GM21515 (cell line): ENCODE measurements at regions not wholly inside any gene's neighbourhood (a gene's known extent, or its start where the extent isn't known, plus 50 kb on each side); places are given as distances from the start of the nearest gene placed in this dataset.
"Not testable (repeated sequence)": the region's sequence is repeated elsewhere in the genome, so short reads cannot be mapped to it uniquely, and the experiment has no call there.

ENCODE experiments used
- ATAC-seq: cut with Tn5 transposase; IDR thresholded peaks from one replicate; pipeline ENCODE4 v1.9.1; 2021; ENCODE audit not compliant: unreplicated experiment

DNA sequence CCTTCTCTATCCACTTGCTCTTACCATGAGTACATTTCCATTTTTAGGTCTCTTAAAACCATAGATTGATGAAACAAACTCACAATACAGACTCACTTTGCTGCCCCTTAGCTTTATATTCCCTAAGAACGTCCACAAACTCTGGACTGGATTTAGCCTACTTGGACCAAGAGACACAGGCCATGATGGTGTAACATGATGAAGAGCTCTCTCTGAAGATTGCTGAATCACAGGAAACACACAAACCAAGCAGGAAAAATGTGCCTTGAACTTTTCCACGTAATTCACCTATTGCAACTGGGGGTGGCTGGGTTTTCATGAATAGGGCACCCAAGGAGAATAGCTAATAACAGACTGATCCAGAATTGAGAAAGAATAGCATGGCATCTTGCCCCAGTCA lies 201.7 kb upstream of the RBBP8 start:
- no peak for ATAC-seq

DNA sequence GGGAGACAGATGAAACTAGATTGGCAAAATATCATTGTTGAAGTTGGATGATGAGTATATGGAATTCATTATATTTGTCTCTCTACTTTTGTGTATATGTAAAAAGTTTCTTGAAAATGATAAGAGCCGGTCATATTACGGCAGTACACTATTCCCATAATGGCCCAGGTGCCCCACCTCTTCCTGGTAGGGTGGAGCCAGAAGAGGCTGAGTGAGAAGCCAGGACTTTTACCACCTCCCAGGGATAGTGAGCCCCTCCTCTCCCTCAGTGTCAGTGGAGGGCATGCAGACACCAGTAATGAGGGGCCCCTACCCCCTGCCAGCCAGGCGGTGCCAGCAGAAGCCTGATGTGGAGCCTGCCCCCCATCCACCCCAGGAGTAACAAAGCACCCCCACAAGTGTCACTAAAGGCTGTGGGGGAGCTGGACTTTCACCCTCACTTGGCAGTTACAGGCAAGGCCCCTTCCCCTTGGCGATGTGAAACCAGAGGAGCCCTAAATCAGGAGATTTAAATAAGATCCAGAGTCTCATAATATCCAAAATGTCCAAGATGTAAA lies 198.9 kb upstream of the RBBP8 start:
- ATAC-seq = no peak

DNA sequence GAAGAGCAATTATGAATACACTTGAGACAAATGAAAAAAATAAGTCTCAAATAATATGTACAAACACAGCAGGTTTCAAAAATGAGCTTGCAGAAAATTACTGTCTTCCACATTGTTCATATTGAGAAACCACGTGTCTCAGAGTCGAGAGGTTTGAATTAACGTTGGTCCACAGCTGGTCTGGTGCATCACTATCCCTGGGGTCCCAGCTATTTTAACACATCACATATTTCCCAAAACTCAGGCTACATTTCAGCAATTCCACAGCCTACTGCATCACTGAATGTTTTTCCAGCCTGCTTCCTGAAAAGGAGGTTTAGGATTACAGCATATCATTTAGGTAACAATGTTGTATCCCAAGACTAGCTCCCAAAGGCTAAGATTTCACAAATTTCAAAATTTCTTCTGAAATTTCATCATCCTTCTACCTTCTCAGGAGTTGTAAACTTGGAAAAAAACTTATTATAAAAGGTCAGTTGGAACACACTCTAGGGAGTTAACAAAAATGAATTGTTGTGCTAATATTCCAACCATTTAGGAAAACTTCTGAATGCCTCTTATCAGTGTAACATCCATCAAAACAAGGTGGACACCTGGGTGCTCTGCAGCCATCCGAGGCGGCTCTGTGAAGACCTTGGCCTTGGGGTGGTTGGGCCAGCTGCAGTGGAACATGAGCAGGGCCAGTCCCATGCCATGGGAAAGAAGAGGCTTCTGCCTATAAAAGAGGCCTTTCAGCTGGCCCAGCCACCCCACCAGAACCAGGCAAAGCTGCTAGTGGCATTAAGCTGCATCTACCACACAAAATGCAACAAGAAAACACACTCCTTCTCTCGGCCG lies 198.1 kb upstream of the RBBP8 start:
- ATAC-seq = no peak

DNA sequence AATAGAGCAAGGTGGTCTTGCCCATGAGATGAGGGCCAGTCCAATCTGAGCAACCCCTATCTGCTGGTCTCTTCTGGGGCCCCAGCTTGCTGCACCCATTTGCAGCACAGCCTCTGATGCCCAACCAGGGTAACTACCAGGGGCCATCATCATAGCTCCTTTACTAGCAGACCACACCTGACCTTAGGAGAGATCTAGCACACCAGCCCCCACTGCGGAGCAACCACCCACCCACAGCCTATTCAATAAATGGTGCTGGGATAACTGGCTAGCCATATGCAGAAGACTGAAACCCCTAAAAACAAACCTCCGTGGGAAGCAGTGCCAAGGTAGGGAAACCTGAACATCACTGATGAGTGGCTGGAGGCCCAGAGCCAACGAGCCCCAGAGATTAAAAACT lies 196.1 kb upstream of the RBBP8 start:
- ATAC-seq = no peak

DNA sequence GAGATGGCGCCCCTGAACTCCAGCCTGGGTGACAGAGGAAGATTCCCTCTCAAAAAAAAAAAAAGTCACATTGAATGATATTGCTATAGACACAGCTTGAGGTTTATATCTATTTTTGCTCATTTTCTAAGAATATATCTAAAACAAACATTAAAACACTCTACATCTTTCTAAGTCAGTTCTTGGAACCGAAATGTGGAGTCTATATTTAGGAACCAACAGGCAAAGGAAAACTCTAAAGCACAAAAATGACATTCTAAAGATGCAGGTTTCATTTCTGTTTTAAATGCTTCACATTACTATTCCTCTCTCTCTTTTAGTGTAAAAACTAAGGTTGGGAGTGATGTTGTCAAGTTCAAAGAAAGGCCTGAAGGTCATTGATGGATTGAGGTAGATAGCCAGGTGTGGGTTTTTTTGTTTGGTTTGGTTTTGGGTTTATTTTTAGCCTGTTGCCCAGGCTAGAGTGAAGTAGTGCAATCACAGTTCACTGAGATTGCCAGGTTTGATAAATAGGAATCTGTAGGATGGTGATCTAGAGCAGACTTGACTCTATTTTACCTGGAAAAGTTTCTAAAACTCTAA lies 194.0 kb upstream of the RBBP8 start:
- ATAC-seq = no peak

DNA sequence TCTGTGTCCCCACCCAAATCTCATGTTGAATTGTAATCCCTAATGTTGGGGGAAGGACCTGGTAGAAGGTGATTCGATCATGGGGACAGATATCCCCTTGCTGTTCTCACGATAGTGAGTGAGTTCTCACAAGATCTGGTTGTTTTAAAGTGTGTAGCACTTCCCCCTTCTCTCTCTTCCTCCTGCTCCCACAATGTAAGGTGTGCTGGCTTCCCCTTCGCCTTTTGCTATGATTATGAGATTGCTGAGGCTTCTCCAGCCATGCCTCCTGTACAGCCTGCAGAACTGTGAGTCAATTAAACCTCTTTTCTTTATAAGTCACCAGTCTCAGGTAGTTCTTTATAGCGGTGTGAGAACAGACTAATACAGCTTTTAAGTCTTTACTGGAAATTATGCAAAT lies 193.3 kb upstream of the RBBP8 start:
- ATAC-seq = no peak

DNA sequence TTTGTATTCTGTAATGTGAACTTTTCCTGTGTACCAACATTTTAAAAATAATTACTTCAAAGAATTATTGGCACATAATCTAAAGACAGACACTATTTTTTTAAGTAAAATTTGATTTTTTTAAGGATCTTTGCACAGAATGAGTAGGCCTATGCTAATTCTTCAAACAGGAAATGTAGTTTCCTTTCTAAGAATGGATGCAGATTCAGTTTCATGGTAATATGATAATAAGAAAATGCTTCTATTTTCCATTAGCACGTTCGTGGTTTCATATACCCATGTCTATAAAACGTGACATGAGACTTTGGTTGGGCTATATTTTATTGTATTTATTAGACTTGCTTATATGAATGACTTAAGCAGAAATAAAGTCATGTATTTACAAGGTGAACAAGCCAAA lies 191.8 kb upstream of the RBBP8 start:
- ATAC-seq = no peak

DNA sequence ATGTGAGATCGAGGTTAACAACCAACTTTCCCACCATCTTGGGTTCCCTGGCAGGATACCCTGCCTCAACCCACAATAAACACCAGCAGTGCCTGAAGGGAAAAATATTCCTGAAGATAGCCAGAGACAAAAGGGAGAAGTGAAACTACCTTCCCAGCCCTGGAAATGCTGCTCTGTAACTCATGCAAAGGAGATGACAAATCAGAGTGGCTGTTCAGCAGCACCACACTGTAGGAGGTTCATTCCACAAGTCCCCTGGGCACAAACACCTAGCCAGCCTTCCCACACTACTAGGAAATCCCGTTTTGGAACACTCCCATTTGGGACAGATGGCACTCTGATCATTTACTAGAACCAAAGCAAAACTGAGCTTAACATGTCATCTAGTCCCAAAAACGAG lies 190.7 kb upstream of the RBBP8 start:
- no peak for ATAC-seq

DNA sequence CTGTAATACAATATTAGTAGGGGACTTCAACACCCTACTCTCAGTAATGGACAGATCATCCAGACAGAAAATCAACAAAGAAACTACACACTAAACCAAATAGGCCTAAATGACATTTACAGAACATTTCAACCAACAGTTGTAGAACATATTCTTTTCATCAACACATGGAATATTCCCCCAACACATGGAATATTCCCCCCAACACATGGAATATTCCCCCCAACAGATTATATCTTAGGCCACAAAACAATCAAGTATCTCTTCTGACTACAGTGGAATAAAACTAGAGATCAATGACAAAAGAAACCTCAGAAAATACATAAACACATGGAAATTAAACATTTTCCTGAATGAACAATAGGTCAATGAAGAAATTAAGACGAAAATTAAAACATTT lies 187.2 kb upstream of the RBBP8 start:
- no peak for ATAC-seq

DNA sequence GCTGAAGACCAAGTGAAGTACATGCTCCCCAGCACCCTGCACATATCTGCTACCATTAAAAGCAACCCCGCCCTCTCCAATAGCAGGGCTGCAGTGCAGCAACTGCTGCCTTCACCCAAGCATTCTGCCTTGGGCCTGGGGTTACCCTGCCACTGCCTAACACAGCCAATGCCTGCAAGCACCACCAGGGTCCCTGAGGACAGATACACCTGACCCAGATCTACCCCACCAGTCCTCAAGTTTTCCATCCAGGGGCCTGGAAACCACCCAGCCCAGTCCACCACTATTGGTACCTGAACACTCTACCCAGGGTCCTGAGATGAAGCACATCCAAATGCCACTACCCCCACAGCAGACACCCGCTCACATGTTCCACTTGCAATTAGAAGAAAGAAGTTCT lies 181.1 kb upstream of the RBBP8 start:
- ATAC-seq = no peak

DNA sequence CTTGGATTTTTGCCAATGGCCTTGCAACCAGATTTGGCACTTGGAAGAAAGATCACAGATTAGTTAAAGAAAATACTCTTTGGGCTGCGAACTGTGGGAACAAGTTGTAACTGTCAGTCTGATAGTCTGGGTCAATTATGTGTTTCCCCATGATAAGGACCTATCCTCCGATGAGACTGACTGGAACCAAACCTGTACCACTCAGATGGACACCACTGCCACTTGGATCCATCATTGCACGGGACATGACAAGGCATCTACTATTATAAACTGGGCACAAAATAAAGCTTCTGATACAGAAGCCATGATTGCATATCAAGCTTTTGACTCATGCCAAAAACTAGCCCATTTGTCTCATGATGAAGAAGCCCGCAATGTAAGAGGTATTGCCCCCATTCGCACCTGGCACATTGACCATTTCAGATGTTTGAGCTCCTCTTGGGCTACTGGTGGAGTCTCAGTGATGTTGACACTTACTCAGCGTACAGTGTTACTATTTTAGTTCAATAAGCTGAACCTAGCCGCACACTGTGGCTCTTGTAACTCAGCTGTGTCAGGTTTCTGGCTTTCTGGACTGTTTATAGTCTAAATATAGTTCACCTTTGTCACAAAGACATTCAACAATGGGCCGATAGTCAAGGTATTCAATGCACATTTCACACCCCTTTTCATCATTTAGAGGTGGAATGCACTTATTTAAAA lies 179.8 kb upstream of the RBBP8 start:
- no peak for ATAC-seq

DNA sequence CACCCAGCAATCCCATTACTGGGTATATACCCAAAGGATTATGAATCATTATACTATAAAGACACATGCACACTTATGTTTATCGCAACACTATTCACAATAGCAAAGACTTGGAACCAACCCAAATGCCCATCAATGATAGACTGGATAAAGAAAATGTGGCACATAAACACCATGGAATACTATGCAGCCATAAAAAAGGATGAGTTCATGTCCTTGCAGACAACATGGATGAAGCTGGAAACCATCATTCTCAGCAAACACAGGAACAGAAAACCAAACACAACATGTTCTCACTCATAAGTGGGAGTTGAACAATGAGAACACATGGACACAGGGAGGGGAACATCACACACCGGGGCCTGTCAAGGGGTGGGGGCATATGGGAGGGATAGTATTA lies 169.1 kb upstream of the RBBP8 start:
- ATAC-seq = not testable (repeated sequence)

DNA sequence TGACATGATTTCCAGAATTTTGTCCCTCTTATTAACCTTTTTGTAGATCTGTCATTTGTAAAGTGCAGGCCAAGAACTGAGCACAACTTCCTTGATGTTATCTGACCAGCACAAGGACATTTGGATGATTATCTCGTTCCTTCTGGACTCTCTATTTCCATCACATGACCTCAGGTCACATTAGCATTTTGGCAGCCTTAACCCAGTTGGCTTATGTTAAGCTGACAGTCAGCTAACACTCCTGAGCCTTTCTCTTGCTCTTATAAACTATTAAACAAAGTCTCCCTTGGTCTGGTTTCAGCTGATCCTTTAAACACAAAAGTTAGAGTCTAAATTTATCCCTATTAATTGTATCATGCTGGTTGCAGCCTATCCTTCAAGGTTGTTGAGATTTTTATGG lies 167.2 kb upstream of the RBBP8 start:
- no peak for ATAC-seq

DNA sequence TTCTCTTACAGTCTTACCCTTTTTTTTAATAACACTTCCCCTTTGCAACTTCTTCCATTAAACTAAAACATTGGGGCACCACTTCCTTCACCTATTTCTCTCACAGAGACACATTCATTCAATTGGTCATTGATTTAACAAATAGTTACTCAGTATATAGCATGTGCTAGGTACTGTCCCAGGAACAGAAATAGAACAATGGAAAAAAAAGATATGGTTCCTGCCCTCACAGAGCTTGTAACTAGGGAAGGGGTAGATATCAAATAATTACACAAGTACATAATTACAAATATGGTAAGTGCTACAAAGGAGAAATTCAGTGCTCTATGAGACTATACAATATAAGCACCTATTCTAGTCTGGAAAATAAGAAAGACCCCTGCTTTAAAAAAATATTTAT lies 165.5 kb upstream of the RBBP8 start:
- no peak for ATAC-seq

DNA sequence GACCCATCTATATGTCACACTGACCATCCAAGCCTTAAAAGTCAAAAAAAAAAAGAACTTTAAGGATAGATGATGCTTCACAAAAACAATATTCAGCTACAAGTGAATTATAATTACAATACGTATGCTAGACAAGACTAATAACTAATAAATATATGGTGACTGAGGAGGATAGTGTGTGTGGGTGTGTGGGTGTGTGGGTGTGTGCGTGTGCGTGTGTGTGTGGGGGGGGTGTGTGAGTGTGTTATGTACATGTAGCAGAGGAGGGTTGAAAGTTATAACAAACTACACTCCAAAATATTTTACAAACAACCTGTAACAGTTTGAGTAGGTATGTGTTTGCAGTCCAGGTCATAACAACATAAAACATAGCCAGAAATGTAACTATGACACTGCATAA lies 159.2 kb upstream of the RBBP8 start:
- no peak for ATAC-seq

DNA sequence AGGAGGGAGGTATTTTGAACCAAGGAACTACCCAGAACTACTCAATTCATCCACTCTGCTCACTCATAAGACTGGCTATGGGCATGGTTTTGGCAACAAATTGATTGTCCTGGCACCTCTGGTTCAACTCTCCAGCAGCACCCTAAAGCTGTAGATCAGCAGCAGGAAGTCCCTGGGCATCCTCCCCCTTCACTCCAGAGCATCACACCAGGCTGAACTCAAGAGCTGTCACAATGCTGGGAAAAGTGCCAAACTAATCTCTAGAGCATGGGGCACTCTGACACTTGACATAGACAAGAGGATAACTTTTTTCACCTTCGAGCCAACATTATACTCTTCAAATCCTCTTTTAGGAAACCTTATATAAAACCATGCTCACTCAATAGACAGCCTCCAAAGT lies 154.1 kb upstream of the RBBP8 start:
- no peak for ATAC-seq

DNA sequence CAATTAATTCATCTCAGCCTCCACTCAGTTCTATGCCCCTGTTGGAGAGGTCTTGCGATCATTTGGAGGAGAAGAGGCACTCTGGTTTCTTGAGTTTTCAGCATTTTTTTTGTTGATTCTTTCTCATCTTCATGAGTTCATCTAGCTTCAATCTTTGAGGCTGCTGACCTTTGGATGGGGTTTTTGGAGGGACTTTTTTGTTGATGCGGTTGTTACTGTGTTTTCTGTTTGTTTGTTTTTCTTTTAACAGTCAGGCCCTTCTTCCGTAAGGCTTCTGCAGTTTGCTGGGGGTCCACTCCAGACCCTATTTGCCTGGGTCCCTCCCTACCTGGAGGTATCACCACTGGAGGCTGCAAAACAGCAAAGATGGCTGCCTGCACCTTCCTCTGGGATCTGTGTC lies 149.9 kb upstream of the RBBP8 start:
- ATAC-seq = no peak

DNA sequence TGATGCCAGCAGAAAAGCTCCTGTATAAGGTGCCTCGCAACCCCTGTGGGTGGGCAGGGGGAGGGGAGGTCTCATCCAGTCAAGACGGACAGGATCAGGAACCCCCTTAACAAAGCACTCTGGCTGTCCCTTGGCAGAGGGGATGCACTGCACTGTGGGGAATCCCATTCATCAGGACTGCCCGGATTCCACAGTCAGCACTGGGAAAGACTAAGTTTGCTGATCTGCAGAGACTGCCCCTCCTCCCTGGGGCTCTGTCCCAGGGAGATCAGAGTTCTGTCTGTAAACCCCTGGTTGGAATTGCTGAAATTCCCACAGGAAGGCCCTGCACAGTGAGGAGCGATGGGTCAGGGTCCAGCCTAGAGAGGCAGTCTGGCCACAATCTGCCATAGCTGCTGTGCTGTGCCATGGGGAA lies 149.5 kb upstream of the RBBP8 start:
- ATAC-seq = no peak

DNA sequence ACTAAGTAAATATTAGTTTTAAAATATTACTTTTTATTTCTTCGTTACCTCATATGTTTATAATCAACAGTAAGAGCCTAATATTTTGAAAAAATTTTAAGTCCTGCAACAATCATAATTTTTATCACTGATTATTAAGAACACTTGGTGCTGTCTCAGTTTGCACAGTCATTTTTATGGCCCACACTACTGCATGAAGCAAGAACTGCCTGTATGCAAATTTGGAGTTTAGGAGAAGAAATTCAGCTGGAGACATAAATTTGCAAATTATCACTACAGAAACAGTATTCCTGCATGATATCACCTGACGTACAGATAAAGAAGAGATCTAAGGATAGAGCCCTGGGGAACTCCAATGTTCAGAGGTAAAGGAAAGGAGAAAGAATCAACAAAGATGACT lies 144.1 kb upstream of the RBBP8 start:
- ATAC-seq = no peak

DNA sequence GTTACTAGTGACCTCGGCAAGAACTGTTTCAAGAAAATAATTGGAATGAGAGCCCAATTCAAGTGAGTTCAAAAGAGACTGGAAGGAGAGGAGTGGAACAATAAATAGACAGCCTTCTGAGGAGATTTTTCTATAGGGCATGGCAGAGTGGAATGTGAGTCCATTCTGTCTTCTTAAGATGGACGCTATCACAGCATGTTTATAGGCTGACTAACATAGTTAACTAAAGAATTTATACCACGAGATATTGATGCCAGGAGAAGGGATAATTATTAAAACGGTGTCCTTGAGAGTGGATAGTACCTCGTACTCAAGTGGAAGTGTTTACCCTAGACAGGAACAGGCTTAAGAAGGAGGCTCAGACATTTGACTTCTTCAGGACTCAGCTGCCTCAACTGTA lies 143.5 kb upstream of the RBBP8 start:
- no peak for ATAC-seq

DNA sequence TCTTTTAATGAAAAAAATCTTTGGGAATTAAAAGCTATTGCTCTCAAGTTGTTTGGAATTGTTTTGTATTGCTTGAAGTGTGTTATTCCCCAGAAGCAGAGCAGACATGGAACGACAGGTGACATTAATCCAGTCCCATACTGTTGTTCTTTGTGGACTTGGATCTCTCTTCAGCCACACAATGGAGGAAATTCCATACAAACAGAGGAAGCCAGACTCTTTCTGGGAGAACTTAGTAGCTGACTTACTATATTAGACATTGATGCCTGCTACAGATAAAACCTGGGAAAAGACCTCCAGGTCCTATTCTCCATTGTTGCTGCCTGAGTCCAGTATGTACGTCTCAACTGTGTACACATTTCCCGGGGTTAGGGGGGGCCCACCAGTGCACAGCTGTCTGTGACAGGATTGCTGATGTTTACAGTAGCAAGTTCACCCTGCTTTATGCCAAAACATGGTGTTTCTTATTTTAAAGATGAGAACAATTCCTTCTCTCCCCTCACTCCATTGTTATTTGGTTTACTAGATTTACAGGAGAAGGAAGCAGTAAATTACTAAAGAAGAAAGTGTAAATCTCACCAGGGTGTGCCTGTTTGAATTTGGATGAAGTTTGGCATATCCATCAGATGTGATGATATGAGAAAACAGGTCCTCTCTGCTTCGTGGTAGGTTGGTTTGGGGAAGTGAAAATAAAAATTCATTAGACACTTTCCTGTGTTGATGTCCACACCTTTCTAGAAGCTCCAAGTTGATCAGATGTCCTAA lies 142.4 kb upstream of the RBBP8 start:
- ATAC-seq = no peak

DNA sequence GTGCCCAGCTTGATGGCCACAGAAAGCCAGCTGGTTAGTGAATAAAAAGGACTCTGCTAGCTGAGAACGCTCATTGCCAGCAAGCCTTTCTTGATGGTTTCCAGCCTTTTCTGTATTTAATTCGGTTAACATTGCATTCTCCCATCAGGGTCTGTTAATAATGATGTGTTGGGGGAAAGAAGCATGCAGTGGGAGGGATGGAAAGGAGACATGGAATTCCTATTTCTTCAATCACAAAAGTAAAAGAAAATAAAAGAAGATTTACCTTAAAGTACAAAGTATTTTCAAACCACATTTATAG lies 141.9 kb upstream of the RBBP8 start:
- no peak for ATAC-seq
